H1 (cell line): ENCODE measurements at regions not wholly inside any gene's neighbourhood (a gene's known extent, or its start where the extent isn't known, plus 50 kb on each side); places are given as distances from the start of the nearest gene placed in this dataset.

Experiments used
- FOSL1 ChIP-seq: IDR thresholded peaks from 2 replicates; pipeline ENCODE4 v1.6.1; 2011; ENCODE audit warnings: mild to moderate bottlenecking, low read depth, low read length, moderate library complexity; ENCODE audit not compliant: insufficient read depth
- POU5F1 ChIP-seq: IDR thresholded peaks from 2 replicates; pipeline ENCODE4 v1.6.1; 2011; ENCODE audit warnings: low read depth, mild to moderate bottlenecking, low read length, moderate library complexity
- TEAD4 ChIP-seq: IDR thresholded peaks from 2 replicates; pipeline ENCODE4 v1.6.1; 2012; ENCODE audit warnings: low read depth, low read length, inconsistent platforms, mixed read lengths
- TF ChIP-seq, protein P1 (sequence below): fragments of 300-600 bp; sonication (generic); IDR thresholded peaks from 2 replicates; pipeline ENCODE4 v1.7.1; 2012; ENCODE audit warnings: low read length, moderate library complexity, mild to moderate bottlenecking, inconsistent platforms; ENCODE audit not compliant: insufficient replicate concordance

DNA sequence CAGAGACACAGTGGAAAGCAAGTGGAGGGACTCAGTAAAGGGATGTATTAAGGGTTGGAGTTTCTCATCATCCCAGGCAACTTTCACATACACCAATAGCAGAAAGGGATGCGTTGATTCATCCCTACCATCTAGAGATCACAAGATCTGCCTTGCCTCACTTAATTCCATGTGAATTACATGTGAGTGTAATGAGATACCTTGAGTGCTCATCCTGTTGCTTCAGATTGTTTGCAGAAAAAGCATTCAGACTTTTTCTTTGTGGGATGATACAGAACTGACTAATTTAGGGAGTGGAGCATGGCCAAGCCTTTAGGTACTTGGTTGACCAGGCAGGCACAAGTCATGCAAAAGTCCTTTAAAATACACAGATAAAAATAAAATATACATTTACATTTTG lies 124.8 kb upstream of the SLIT2 start (continued):
- TF ChIP-seq, protein P1, sequence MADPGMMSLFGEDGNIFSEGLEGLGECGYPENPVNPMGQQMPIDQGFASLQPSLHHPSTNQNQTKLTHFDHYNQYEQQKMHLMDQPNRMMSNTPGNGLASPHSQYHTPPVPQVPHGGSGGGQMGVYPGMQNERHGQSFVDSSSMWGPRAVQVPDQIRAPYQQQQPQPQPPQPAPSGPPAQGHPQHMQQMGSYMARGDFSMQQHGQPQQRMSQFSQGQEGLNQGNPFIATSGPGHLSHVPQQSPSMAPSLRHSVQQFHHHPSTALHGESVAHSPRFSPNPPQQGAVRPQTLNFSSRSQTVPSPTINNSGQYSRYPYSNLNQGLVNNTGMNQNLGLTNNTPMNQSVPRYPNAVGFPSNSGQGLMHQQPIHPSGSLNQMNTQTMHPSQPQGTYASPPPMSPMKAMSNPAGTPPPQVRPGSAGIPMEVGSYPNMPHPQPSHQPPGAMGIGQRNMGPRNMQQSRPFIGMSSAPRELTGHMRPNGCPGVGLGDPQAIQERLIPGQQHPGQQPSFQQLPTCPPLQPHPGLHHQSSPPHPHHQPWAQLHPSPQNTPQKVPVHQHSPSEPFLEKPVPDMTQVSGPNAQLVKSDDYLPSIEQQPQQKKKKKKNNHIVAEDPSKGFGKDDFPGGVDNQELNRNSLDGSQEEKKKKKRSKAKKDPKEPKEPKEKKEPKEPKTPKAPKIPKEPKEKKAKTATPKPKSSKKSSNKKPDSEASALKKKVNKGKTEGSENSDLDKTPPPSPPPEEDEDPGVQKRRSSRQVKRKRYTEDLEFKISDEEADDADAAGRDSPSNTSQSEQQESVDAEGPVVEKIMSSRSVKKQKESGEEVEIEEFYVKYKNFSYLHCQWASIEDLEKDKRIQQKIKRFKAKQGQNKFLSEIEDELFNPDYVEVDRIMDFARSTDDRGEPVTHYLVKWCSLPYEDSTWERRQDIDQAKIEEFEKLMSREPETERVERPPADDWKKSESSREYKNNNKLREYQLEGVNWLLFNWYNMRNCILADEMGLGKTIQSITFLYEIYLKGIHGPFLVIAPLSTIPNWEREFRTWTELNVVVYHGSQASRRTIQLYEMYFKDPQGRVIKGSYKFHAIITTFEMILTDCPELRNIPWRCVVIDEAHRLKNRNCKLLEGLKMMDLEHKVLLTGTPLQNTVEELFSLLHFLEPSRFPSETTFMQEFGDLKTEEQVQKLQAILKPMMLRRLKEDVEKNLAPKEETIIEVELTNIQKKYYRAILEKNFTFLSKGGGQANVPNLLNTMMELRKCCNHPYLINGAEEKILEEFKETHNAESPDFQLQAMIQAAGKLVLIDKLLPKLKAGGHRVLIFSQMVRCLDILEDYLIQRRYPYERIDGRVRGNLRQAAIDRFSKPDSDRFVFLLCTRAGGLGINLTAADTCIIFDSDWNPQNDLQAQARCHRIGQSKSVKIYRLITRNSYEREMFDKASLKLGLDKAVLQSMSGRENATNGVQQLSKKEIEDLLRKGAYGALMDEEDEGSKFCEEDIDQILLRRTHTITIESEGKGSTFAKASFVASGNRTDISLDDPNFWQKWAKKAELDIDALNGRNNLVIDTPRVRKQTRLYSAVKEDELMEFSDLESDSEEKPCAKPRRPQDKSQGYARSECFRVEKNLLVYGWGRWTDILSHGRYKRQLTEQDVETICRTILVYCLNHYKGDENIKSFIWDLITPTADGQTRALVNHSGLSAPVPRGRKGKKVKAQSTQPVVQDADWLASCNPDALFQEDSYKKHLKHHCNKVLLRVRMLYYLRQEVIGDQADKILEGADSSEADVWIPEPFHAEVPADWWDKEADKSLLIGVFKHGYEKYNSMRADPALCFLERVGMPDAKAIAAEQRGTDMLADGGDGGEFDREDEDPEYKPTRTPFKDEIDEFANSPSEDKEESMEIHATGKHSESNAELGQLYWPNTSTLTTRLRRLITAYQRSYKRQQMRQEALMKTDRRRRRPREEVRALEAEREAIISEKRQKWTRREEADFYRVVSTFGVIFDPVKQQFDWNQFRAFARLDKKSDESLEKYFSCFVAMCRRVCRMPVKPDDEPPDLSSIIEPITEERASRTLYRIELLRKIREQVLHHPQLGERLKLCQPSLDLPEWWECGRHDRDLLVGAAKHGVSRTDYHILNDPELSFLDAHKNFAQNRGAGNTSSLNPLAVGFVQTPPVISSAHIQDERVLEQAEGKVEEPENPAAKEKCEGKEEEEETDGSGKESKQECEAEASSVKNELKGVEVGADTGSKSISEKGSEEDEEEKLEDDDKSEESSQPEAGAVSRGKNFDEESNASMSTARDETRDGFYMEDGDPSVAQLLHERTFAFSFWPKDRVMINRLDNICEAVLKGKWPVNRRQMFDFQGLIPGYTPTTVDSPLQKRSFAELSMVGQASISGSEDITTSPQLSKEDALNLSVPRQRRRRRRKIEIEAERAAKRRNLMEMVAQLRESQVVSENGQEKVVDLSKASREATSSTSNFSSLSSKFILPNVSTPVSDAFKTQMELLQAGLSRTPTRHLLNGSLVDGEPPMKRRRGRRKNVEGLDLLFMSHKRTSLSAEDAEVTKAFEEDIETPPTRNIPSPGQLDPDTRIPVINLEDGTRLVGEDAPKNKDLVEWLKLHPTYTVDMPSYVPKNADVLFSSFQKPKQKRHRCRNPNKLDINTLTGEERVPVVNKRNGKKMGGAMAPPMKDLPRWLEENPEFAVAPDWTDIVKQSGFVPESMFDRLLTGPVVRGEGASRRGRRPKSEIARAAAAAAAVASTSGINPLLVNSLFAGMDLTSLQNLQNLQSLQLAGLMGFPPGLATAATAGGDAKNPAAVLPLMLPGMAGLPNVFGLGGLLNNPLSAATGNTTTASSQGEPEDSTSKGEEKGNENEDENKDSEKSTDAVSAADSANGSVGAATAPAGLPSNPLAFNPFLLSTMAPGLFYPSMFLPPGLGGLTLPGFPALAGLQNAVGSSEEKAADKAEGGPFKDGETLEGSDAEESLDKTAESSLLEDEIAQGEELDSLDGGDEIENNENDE, result no peak
- TF ChIP-seq FOSL1 (no peak), POU5F1 (no peak), TEAD4 (no peak)
